ENCODE measurements at regions not wholly inside any gene's neighbourhood (a gene's known extent, or its start where the extent isn't known, plus 50 kb on each side); places are given as distances from the start of the nearest gene placed in this dataset.

DNA sequence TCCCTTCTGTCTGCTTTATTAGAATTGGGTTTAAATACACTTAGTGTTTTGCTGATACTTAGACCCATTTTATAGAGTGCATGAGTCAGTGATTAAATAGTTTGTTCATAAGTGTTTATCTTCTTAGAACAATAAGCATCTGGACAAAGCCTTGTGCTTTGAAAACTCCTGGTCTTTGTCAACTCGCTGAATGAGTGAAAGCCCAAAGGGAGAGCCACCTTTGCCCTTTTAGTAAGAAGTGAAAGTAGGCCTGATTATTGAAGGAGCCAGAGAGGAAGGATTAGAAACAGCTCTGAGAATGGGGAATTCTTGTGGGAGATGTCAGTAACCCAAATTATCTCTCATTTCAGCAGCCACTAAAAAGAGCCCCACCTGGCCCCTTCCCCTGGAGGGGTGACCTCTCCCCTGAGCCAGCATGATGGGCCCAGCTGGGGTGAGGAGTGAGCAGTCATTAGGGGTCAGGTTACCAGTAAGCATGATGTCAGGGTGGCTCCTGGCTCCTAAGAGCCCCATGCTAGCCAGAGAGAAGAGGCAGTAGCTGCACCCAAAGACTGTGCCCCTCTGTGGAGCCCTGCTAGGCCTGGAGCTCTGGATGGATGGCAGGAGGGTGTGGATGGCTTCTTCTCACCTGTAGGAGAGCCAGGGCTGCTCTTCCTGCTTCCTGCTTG is 125.1 kb upstream of the E2F8 start:
- intact Hi-C loops (cut with DNase I) = no loop called here
- TF ChIP-seq, protein P1, sequence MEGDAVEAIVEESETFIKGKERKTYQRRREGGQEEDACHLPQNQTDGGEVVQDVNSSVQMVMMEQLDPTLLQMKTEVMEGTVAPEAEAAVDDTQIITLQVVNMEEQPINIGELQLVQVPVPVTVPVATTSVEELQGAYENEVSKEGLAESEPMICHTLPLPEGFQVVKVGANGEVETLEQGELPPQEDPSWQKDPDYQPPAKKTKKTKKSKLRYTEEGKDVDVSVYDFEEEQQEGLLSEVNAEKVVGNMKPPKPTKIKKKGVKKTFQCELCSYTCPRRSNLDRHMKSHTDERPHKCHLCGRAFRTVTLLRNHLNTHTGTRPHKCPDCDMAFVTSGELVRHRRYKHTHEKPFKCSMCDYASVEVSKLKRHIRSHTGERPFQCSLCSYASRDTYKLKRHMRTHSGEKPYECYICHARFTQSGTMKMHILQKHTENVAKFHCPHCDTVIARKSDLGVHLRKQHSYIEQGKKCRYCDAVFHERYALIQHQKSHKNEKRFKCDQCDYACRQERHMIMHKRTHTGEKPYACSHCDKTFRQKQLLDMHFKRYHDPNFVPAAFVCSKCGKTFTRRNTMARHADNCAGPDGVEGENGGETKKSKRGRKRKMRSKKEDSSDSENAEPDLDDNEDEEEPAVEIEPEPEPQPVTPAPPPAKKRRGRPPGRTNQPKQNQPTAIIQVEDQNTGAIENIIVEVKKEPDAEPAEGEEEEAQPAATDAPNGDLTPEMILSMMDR (IDR thresholded peaks at IDR 0.05) = no peak
- ATAC-seq = peak in 1 of 4 donors; percentile 32
- no peaks in the 10 kb centered on the region for H3K36me3 ChIP-seq (ENCODE audit: insufficient read depth in 1 of 2, low read depth in 1 of 2)
- no peaks in the 10 kb centered on the region for H3K9me3 ChIP-seq
- H3K4me1 ChIP-seq = peaks cover 5% of the 10 kb centered on the region
- 71 to 83% (median 72%) methylated on average over 1 of the region's 1 CpG for WGBS, 3 donors
- H3K27me3 ChIP-seq (ENCODE audit: insufficient read depth in 3 of 3, low read length in 2 of 3) = no peaks in the 10 kb centered on the region
- no peak overlapping the region for H3K27ac ChIP-seq
- no peak for DNase-seq
- H3K4me3 ChIP-seq = no peak overlapping the region

- 54 to 67% (median 55%) methylated on average over 7 of the region's 7 CpGs for WGBS, 3 donors
- Histone ChIP-seq H3K27me3 (ENCODE audit: insufficient read depth in 3 of 3, low read length in 2 of 3) (peaks cover 0 to 33% (median 2%) of the 10 kb centered on the region in 3 donors), H3K4me3 (no peak overlapping the region), H3K4me1 (no peaks in the 10 kb centered on the region), H3K9me3 (no peaks in the 10 kb centered on the region), H3K36me3 (ENCODE audit: insufficient read depth in 1 of 2, low read depth in 1 of 2) (no peaks in the 10 kb centered on the region), H3K27ac (no peak overlapping the region)
- TF ChIP-seq, protein P1 (IDR thresholded peaks at IDR 0.05) = no peak
- ATAC-seq = no peak
- intact Hi-C loops (cut with DNase I) = no loop called here
- no peak for DNase-seq
These were observed 118.7 kb upstream of the E2F8 start for GRCh38 chr11:19359221-19360000.

GRCh38 chr11:19357943-19358342 is 117.2 kb upstream of the E2F8 start:
- intact Hi-C loops (cut with DNase I) = no loop called here
- Histone ChIP-seq H3K27ac (no peak overlapping the region), H3K9me3 (no peaks in the 10 kb centered on the region), H3K4me3 (no peak overlapping the region), H3K36me3 (ENCODE audit: insufficient read depth in 1 of 2, low read depth in 1 of 2) (no peaks in the 10 kb centered on the region), H3K4me1 (no peaks in the 10 kb centered on the region), H3K27me3 (ENCODE audit: insufficient read depth in 3 of 3, low read length in 2 of 3) (peaks cover 0 to 42% (median 2%) of the 10 kb centered on the region in 3 donors)
- DNase-seq (no peak), ATAC-seq (no peak)
- WGBS, 3 donors = 88 to 94% (median 92%) methylated on average over 3 of the region's 3 CpGs
- TF ChIP-seq, protein P1 (IDR thresholded peaks at IDR 0.05) = no peak

GRCh38 chr11:19355601-19356000 is 114.9 kb upstream of the E2F8 start:
- intact Hi-C loops (cut with DNase I) = no loop called here
- Histone ChIP-seq H3K27me3 (ENCODE audit: insufficient read depth in 3 of 3, low read length in 2 of 3) (peaks cover 0 to 65% (median 4%) of the 10 kb centered on the region in 3 donors), H3K36me3 (ENCODE audit: insufficient read depth in 1 of 2, low read depth in 1 of 2) (no peaks in the 10 kb centered on the region), H3K9me3 (no peaks in the 10 kb centered on the region), H3K4me1 (no peaks in the 10 kb centered on the region), H3K27ac (no peak overlapping the region), H3K4me3 (no peak overlapping the region)
- TF ChIP-seq, protein P1 (IDR thresholded peaks at IDR 0.05) = no peak
- DNase-seq (no peak), ATAC-seq (no peak)
- WGBS, 3 donors = 28 to 55% (median 35%) methylated on average over 1 of the region's 1 CpG
